ENCODE measurements at regions not wholly inside any gene's neighbourhood (a gene's known extent, or its start where the extent isn't known, plus 50 kb on each side); places are given as distances from the start of the nearest gene placed in this dataset.
"Not testable (repeated sequence)": the region's sequence is repeated elsewhere in the genome, so short reads cannot be mapped to it uniquely, and the experiment has no call there.

GRCh38 chr14:53655080-53655785 is 301.4 kb downstream of the BMP4 start:
- DNase-seq: no peak

- DNase-seq: no peak
Observed at GRCh38 chr14:53652068-53652467, 304.6 kb downstream of the BMP4 start.

- no peak for DNase-seq
Observed at GRCh38 chr14:53651096-53651740, 305.4 kb downstream of the BMP4 start.

DNA sequence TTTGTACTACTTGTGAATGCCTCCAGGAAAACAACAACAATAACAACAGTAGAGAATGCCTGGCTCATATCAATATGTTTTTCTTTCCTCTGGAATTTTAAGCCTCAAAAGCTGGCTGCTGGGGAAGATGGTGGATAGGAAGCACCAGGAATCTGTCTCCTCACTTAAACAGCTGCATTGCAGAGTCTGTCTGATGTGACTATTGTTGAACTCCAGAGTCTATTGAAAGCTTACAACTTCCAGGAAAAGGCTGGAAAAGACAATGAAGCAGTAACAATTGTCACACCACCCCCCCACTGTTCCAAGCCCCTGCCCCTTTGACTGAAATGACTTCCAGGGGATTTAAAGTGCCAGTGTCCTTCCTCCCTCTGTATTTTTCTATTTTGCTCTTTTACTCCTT is 309.7 kb downstream of the BMP4 start:
- DNase-seq: no peak

- no peak for DNase-seq
Observed at GRCh38 chr14:53640695-53641094, 315.9 kb downstream of the BMP4 start.

- no peak for DNase-seq
Observed at GRCh38 chr14:53638966-53639365, 317.7 kb downstream of the BMP4 start.

DNA sequence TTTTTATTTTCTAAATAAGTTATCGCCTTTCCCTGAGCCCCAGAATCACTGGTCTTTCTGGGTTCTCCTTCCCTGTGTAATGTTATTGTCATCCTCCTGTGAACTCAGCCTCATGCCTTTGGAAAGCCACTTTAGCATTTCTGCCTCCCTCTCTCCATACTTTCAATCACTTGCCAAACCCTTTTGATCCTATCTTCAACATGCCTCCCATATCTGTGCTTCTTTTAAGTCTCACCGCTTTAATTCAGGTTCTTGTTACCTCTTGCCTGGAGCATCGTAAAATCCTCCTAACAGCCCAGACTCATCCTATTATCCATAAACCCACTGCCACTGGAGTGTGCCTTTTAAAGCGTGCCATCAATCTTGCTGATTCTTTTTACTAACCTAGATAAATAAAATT is 321.8 kb downstream of the BMP4 start:
- no peak for DNase-seq

- no peak for DNase-seq
Observed at GRCh38 chr14:53630336-53630735, 326.3 kb downstream of the BMP4 start.

DNA sequence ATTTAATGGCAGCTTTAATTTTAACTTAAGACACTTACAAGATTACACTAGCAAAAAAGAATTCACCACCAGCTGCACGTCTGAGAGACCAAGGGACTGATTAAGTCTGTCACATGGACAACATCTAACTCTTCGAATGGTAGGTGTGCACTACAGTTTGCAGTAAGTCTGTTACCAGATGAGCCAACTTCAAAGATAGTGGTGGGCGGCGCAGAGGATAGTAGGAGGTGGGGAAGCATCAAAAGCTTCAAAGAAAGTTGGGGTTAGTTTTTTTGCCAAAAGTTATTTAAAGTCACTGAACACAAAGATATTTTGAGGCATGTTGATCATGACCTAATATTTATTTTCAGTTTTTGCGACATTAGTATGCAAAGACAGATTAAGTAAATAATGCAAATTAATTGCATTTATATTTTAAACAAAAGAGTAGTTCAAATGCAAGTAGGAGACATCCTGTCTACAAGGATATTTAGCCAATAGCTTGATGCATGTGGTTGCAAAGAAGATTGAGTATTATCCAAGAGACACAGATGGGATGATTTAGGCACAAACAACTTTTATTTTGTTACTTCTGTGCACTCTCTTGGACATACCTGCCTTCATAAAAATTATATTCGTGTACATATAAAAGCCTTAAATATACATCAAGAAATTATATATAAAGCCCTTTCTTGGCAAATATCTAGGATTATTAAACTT is 327.7 kb downstream of the BMP4 start:
- no peak for DNase-seq

DNA sequence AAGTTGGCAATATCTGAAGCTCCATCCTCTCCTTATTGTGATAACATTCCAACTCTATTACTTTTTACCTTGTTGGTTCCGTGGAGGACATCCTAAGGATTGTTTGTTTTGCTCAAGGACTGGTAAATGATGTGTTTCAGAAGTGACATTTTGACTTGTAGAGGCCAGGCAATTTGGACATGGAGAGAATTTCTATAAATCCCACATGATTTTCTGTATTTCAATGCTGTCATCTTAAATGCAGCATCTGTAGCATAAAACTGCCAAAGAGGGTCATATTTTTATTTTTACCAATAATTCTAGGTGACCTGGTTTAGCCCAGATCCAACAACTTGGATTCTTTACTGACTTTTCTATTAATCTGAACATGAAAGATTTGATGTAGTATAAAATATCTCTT is 328.4 kb downstream of the BMP4 start:
- DNase-seq: no peak

- no peak for DNase-seq
Observed at GRCh38 chr14:53626761-53627160, 329.9 kb downstream of the BMP4 start.

- no peak for DNase-seq
Observed at GRCh38 chr14:53622447-53622846, 334.2 kb downstream of the BMP4 start.

GRCh38 chr14:53621921-53622320 is 334.7 kb downstream of the BMP4 start:
- no peak for DNase-seq

GRCh38 chr14:53621433-53621832 is 335.2 kb downstream of the BMP4 start:
- DNase-seq: no peak

DNA sequence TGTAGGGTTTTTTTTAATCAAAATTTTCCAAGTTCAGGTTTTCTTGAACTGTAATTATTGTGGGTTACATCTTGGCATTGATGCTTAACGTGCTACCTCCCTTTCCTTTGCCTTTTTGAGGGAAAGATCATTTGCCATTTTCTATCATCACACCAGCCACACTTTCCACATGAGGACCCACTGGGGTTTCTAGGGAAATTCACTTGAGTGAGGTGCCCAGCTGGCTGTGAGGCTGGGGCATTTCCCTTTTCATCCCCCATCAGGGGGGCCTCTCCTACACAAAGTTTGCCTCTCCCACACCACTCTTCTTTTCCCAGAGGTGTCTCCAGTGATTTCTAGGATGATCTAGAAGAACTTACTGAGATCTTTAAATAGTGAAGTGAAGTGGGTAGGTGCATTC is 335.7 kb downstream of the BMP4 start:
- no peak for DNase-seq

DNA sequence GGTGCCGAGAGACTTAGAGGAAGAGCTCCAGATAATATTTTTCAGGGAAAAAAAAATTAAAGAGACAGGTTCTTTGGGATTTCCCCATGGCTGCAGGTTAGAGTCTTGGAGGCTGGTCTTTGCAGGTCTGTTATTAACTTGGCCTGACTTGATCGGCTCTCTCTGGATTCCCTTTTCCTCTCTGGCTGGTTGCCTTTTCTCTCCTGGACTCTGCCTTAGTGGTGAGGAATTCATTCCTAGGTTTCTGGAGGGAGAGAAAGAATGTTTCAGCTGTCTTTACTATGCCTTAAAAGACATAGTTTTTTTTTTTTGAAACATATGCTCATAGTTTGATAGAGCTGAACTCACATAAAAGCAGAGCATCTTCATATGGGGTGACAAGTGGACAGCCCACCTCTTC is 336.3 kb downstream of the BMP4 start:
- DNase-seq: no peak

- no peak for DNase-seq
Observed at GRCh38 chr14:53619691-53620231, 336.9 kb downstream of the BMP4 start.

DNA sequence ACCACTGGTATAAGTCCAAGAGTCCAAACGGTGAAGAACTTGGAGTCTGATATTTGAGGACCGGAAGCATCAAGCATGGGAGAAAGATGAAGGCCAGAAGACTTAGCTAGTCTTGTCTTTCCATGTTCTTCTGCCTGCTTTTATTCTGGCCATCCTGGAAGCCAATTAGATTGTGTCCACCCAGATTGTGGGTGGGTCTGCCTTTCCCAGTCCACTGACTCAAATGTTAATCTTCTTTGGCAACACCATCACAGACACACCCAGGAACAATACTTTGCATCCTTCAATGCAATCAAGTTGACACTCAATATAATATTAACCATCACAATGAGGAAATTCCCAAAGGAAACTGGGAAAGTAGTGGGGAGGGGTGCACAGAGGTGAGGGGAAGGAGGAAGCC is 340.1 kb downstream of the BMP4 start:
- DNase-seq: not testable (repeated sequence)

DNA sequence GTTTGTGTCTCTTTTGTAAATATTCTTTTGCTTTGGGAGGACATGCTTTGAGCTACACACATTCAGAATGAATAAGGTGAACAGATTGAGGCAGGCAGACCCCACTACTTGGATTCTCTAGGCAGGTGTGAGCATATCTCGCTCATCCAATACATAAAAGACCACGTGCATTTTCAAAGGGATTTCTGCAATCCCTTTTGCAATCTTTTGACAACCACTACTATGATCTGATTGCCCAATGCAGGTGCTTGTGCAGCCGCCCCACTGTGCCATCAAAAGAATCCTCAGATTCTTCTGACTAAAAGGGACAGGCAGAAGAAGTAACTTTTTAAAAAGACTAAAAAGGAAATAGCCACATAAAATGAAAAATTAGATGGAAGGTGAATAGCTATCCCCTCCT is 341.4 kb downstream of the BMP4 start:
- no peak for DNase-seq

- DNase-seq: peak in 1 of 2 donors; percentile 9
Observed at GRCh38 chr14:53613404-53614253, 343.0 kb downstream of the BMP4 start.

DNA sequence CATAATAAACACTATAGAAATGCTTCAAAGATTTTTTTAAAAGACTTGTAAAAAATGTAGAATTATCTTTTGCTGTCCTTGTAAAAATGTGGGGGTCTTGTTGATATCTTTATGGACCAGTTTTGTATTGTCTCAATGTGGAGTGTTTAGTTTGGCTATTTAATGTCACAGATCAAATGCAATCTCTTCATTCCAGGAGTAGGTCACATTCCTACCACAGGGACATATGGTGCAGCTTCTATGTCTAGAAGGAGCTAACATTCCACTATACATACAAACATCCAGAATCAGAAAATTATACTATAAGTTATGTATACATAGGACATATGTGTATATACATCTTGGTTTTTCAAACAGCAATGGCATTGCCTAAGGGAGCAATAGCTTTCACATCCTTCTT is 345.7 kb downstream of the BMP4 start:
- no peak for DNase-seq

DNA sequence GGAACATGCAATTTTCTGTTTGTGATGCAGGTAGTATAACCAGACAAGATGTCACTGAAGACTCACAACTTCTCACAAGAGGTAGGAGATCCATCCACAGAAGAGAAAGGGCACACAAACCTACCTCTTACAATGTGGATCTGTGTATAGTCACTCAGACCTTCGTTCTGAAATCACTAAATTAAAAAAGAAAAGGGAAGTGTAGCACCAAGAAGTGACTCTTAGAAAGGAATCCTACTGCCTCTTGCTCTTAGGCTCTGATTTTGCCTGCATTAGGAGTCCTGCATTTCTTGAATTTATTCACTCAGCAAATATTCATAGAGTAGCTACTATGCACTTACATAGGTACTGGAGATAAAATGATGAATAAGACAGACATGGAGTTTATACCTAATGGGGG is 347.6 kb downstream of the BMP4 start:
- no peak for DNase-seq

DNA sequence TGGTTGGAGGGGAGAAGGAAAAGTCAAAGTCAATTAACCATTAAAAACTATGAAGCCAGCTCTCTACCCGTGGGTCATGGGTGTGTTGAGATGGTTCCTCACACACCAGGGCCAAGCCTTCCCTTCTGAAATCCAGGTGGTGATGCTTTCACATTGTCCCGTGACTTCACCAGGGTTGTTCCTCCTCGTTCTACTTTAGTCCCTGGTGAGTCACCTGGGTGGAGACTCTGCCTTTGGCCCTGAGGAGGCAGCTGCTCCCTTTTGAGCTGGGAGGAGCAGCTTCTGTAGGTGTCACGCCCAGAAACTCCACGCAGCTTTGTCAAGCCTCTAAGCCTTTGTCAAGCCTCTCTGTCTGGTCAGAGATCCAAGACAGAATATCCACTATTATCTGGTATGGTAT is 348.3 kb downstream of the BMP4 start:
- DNase-seq: no peak
